Activated CD8-positive, alpha-beta memory T cell treated with anti-CD3 and anti-CD28 coated beads, Interleukin-2, amount 10 ng/mL, durations not matched to agents 7 days and 5 days (primary cell): ENCODE measurements at regions not wholly inside any gene's neighbourhood (a gene's known extent, or its start where the extent isn't known, plus 50 kb on each side); places are given as distances from the start of the nearest gene placed in this dataset.

Experiments used
- ATAC-seq: fragments of 150-1000 bp; cut with Tn5 transposase; one replicate; pipeline ENCODE4 v1.10.0; 2021; ENCODE audit warnings: moderate library complexity
- CTCF ChIA-PET: fragments of 350-600 bp; sonication (Branson Sonifier 250); formaldehyde crosslinking; loops from one replicate; lab custom pipeline; 2021; ENCODE audit warnings: antibody characterized with exemption; lab: Charles Lee
- DNase-seq: peaks from one replicate; pipeline ENCODE4 v3.0.0-alpha.2; 2020
- H3K27ac Mint-ChIP-seq: one replicate; pipeline ENCODE4 v1.8.0; 2021; ENCODE audit warnings: mild to moderate bottlenecking, mixed read lengths
- H3K27me3 Mint-ChIP-seq: one replicate; pipeline ENCODE4 v1.8.0; 2021; ENCODE audit warnings: mixed read lengths
- H3K36me3 Mint-ChIP-seq: one replicate; pipeline ENCODE4 v1.8.0; 2021; ENCODE audit warnings: mild to moderate bottlenecking, mixed read lengths
- H3K4me1 Mint-ChIP-seq: one replicate; pipeline ENCODE4 v1.8.0; 2021; ENCODE audit warnings: mixed read lengths
- H3K4me3 Mint-ChIP-seq: one replicate; pipeline ENCODE4 v1.8.0; 2021; ENCODE audit warnings: mild to moderate bottlenecking, moderate library complexity, mixed read lengths
- H3K9me3 Mint-ChIP-seq: one replicate; pipeline ENCODE4 v1.8.0; 2022; ENCODE audit warnings: low read depth, mixed read lengths

GRCh38 chr15:85956532-85957275 is 123.0 kb upstream of the AGBL1 start:
- CTCF ChIA-PET: no interaction called here
- DNase-seq: no peak
- no peak overlapping the region for H3K27ac Mint-ChIP-seq
- peaks cover 6% of the 10 kb centered on the region for H3K4me1 Mint-ChIP-seq
- peaks cover 13% of the 10 kb centered on the region for H3K27me3 Mint-ChIP-seq
- H3K9me3 Mint-ChIP-seq: no peaks in the 10 kb centered on the region
- no peak overlapping the region for H3K4me3 Mint-ChIP-seq
- no peak for ATAC-seq
- no peaks in the 10 kb centered on the region for H3K36me3 Mint-ChIP-seq

GRCh38 chr15:85959611-85960010 is 120.1 kb upstream of the AGBL1 start:
- Mint-ChIP-seq H3K4me3 (no peak overlapping the region), H3K36me3 (no peaks in the 10 kb centered on the region), H3K27ac (no peak overlapping the region), H3K9me3 (no peaks in the 10 kb centered on the region), H3K27me3 (peaks cover 4% of the 10 kb centered on the region), H3K4me1 (peaks cover 8% of the 10 kb centered on the region)
- no peak for DNase-seq
- CTCF ChIA-PET: no interaction called here
- no peak for ATAC-seq

GRCh38 chr15:85960381-85960780 is 119.3 kb upstream of the AGBL1 start:
- Mint-ChIP-seq H3K27me3 (peaks cover 7% of the 10 kb centered on the region), H3K4me1 (peaks cover 6% of the 10 kb centered on the region), H3K27ac (no peak overlapping the region), H3K4me3 (no peak overlapping the region), H3K36me3 (no peaks in the 10 kb centered on the region), H3K9me3 (no peaks in the 10 kb centered on the region)
- ATAC-seq (no peak), DNase-seq (no peak)
- CTCF ChIA-PET: no interaction called here

GRCh38 chr15:85961821-85962220 is 117.8 kb upstream of the AGBL1 start:
- H3K9me3 Mint-ChIP-seq: no peaks in the 10 kb centered on the region
- H3K27me3 Mint-ChIP-seq: peaks cover 16% of the 10 kb centered on the region
- no peak for ATAC-seq
- CTCF ChIA-PET: no interaction called here
- DNase-seq: no peak
- peaks cover 2% of the 10 kb centered on the region for H3K4me1 Mint-ChIP-seq
- no peak overlapping the region for H3K4me3 Mint-ChIP-seq
- no peaks in the 10 kb centered on the region for H3K36me3 Mint-ChIP-seq
- H3K27ac Mint-ChIP-seq: no peak overlapping the region

- CTCF ChIA-PET: no interaction called here
- no peak for ATAC-seq
- no peaks in the 10 kb centered on the region for H3K36me3 Mint-ChIP-seq
- H3K9me3 Mint-ChIP-seq: no peaks in the 10 kb centered on the region
- DNase-seq: no peak
- H3K27me3 Mint-ChIP-seq: peaks cover 18% of the 10 kb centered on the region
- H3K27ac Mint-ChIP-seq: no peak overlapping the region
- H3K4me1 Mint-ChIP-seq: peaks cover 2% of the 10 kb centered on the region
- H3K4me3 Mint-ChIP-seq: no peak overlapping the region
Observed at GRCh38 chr15:85963262-85963760, 116.4 kb upstream of the AGBL1 start.

- Mint-ChIP-seq H3K9me3 (no peaks in the 10 kb centered on the region), H3K4me1 (peaks cover 2% of the 10 kb centered on the region), H3K4me3 (no peak overlapping the region), H3K27ac (no peak overlapping the region), H3K36me3 (no peaks in the 10 kb centered on the region), H3K27me3 (peaks cover 18% of the 10 kb centered on the region)
- CTCF ChIA-PET: no interaction called here
- ATAC-seq (no peak), DNase-seq (no peak)
Observed at GRCh38 chr15:85964471-85964870, 115.2 kb upstream of the AGBL1 start.

GRCh38 chr15:85967553-85967952 is 112.1 kb upstream of the AGBL1 start:
- CTCF ChIA-PET: no interaction called here
- DNase-seq (no peak), ATAC-seq (no peak)
- Mint-ChIP-seq H3K27me3 (peaks cover 28% of the 10 kb centered on the region), H3K27ac (no peak overlapping the region), H3K4me3 (no peak overlapping the region), H3K9me3 (no peaks in the 10 kb centered on the region), H3K4me1 (peaks cover 2% of the 10 kb centered on the region), H3K36me3 (no peaks in the 10 kb centered on the region)

GRCh38 chr15:85972805-85973540 is 106.7 kb upstream of the AGBL1 start:
- H3K4me3 Mint-ChIP-seq: no peak overlapping the region
- DNase-seq (no peak), ATAC-seq (no peak)
- H3K27me3 Mint-ChIP-seq: peaks cover 10% of the 10 kb centered on the region
- CTCF ChIA-PET: no interaction called here
- H3K36me3 Mint-ChIP-seq: no peaks in the 10 kb centered on the region
- peaks cover 2% of the 10 kb centered on the region for H3K9me3 Mint-ChIP-seq
- no peaks in the 10 kb centered on the region for H3K4me1 Mint-ChIP-seq
- no peak overlapping the region for H3K27ac Mint-ChIP-seq

- no peak overlapping the region for H3K27ac Mint-ChIP-seq
- DNase-seq (no peak), ATAC-seq (no peak)
- H3K4me1 Mint-ChIP-seq: no peaks in the 10 kb centered on the region
- H3K9me3 Mint-ChIP-seq: peaks cover 2% of the 10 kb centered on the region
- CTCF ChIA-PET: no interaction called here
- H3K36me3 Mint-ChIP-seq: no peaks in the 10 kb centered on the region
- no peak overlapping the region for H3K4me3 Mint-ChIP-seq
- H3K27me3 Mint-ChIP-seq: peaks cover 10% of the 10 kb centered on the region
Observed at GRCh38 chr15:85973584-85974347, 105.9 kb upstream of the AGBL1 start.

- Mint-ChIP-seq H3K9me3 (peaks cover 2% of the 10 kb centered on the region), H3K4me1 (no peaks in the 10 kb centered on the region), H3K36me3 (no peaks in the 10 kb centered on the region), H3K4me3 (no peak overlapping the region), H3K27me3 (peaks cover 10% of the 10 kb centered on the region), H3K27ac (no peak overlapping the region)
- CTCF ChIA-PET: no interaction called here
- no peak for DNase-seq
- ATAC-seq: no peak
Observed at GRCh38 chr15:85974348-85974705, 105.3 kb upstream of the AGBL1 start.

GRCh38 chr15:85974742-85975141 is 104.9 kb upstream of the AGBL1 start:
- no peaks in the 10 kb centered on the region for H3K4me1 Mint-ChIP-seq
- H3K27ac Mint-ChIP-seq: no peak overlapping the region
- H3K9me3 Mint-ChIP-seq: peaks cover 2% of the 10 kb centered on the region
- no peak for ATAC-seq
- CTCF ChIA-PET: no interaction called here
- H3K27me3 Mint-ChIP-seq: peaks cover 11% of the 10 kb centered on the region
- H3K36me3 Mint-ChIP-seq: no peaks in the 10 kb centered on the region
- H3K4me3 Mint-ChIP-seq: no peak overlapping the region
- DNase-seq: no peak

- Mint-ChIP-seq H3K27me3 (peaks cover 12% of the 10 kb centered on the region), H3K4me1 (no peaks in the 10 kb centered on the region), H3K4me3 (no peak overlapping the region), H3K27ac (no peak overlapping the region), H3K9me3 (peaks cover 2% of the 10 kb centered on the region), H3K36me3 (no peaks in the 10 kb centered on the region)
- ATAC-seq (no peak), DNase-seq (no peak)
- CTCF ChIA-PET: no interaction called here
Observed at GRCh38 chr15:85976102-85976501, 103.6 kb upstream of the AGBL1 start.

GRCh38 chr15:85976986-85977385 is 102.7 kb upstream of the AGBL1 start:
- CTCF ChIA-PET: no interaction called here
- no peak for ATAC-seq
- peaks cover 2% of the 10 kb centered on the region for H3K9me3 Mint-ChIP-seq
- no peak overlapping the region for H3K27ac Mint-ChIP-seq
- H3K36me3 Mint-ChIP-seq: no peaks in the 10 kb centered on the region
- no peaks in the 10 kb centered on the region for H3K4me1 Mint-ChIP-seq
- peaks cover 6% of the 10 kb centered on the region for H3K27me3 Mint-ChIP-seq
- no peak for DNase-seq
- H3K4me3 Mint-ChIP-seq: no peak overlapping the region
